ENCODE measurements at regions not wholly inside any gene's neighbourhood (a gene's known extent, or its start where the extent isn't known, plus 50 kb on each side); places are given as distances from the start of the nearest gene placed in this dataset.
"Not testable (repeated sequence)": the region's sequence is repeated elsewhere in the genome, so short reads cannot be mapped to it uniquely, and the experiment has no call there.

DNA sequence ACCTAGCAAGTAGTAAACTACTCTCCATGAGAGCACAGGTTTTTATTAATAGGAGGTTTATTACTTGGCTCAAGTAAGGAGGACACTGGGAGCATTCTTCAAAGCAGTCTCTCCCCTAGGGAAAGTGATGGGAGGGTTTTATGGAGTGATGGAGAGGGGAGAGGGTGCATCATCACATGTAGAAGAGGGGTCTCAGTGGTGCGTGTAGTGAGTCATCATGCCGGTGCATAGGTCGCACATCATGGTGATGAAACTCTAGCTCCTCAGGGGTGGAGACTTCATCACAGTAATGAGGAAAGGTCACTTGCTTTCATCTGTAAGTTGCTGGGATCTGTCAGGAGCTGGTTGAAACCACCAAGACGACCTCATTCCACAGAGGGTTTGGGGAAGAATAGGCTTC, 210.8 kb upstream of the UBL3 start:
- Histone ChIP-seq H3K27me3 (ENCODE audit: control insufficient read depth, insufficient read depth, low read length) (no peaks in the 10 kb centered on the region), H3K4me1 (ENCODE audit: control insufficient read depth in 2 of 3, insufficient read depth in 2 of 3, low read depth in 1 of 3, low read length in 3 of 3) (no peaks in the 10 kb centered on the region), H3K4me3 (ENCODE audit: low read length in 3 of 3) (no peak overlapping the region), H3K9ac (ENCODE audit: low read length in 3 of 3) (no peak overlapping the region), H3K9me3 (ENCODE audit: control insufficient read depth in 2 of 3, insufficient read depth in 1 of 3, low read length in 3 of 3) (no peaks in the 10 kb centered on the region), H3K27ac (ENCODE audit: low read depth in 2 of 2, low read length in 2 of 2) (no peak overlapping the region), H3K36me3 (ENCODE audit: control insufficient read depth in 2 of 3, insufficient read depth in 3 of 3, low read length in 3 of 3) (no peaks in the 10 kb centered on the region)
- intact Hi-C loops (cut with DNase I): no loop called here
- no peak for TF ChIP-seq CTCF (IDR thresholded peaks at IDR 0.05; ENCODE audit: borderline replicate concordance, extremely low read depth, insufficient read depth)
- FAIRE-seq: no peak
- DNase-seq: no peak

DNA sequence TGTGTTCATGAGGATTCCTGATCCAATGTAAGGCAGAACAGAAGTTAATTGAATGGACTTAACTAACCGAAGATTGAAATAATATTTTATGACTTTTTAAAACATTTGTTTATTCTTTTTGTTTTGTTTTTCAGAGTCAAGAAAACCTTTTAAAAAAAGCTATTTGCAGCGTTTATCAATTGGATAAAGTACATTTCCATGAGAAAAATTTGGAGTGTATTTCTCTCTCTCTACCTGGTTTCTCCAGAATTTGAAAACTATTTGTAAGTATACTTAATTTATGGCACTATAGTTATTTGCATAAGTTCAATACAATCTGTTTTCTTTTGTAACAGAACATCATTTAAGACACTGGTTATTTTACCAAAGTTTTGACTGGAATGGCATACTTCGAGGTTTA, 208.0 kb upstream of the UBL3 start:
- Histone ChIP-seq H3K36me3 (ENCODE audit: control insufficient read depth in 2 of 3, insufficient read depth in 3 of 3, low read length in 3 of 3) (no peaks in the 10 kb centered on the region), H3K27ac (ENCODE audit: low read depth in 2 of 2, low read length in 2 of 2) (no peak overlapping the region), H3K4me3 (ENCODE audit: low read length in 3 of 3) (no peak overlapping the region), H3K4me1 (ENCODE audit: control insufficient read depth in 2 of 3, insufficient read depth in 2 of 3, low read depth in 1 of 3, low read length in 3 of 3) (no peaks in the 10 kb centered on the region), H3K9me3 (ENCODE audit: control insufficient read depth in 2 of 3, insufficient read depth in 1 of 3, low read length in 3 of 3) (no peaks in the 10 kb centered on the region), H3K27me3 (ENCODE audit: control insufficient read depth, insufficient read depth, low read length) (no peaks in the 10 kb centered on the region), H3K9ac (ENCODE audit: low read length in 3 of 3) (no peak overlapping the region)
- no peak for FAIRE-seq
- DNase-seq: no peak
- TF ChIP-seq CTCF (IDR thresholded peaks at IDR 0.05; ENCODE audit: borderline replicate concordance, extremely low read depth, insufficient read depth): no peak
- intact Hi-C loops (cut with DNase I): no loop called here

GRCh38 chr13:30054546-30054945, 204.1 kb upstream of the UBL3 start:
- not testable (repeated sequence) for H3K36me3 ChIP-seq (ENCODE audit: control insufficient read depth in 2 of 3, insufficient read depth in 3 of 3, low read length in 3 of 3)

DNA sequence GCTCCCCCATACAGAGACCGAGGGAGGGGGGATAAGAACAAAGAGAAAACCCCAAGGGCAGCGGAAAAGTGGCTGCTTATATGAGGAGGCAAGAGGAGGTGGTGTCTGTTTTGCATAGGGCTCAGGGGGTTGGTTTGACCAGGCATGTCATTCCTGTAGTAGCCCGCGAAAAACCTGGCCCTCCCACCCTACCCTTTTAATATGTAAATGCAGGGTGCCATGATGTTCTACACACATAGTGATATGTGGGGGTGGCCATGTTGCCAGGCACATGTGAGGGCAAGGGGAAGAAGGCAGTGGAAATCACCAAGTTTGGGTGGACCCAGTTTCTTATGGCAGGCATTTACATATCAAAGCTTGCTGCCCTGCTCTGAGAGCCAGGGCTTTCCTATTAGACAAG, 203.5 kb upstream of the UBL3 start:
- Histone ChIP-seq H3K4me3 (ENCODE audit: low read length in 3 of 3) (no peak overlapping the region), H3K27ac (ENCODE audit: low read depth in 2 of 2, low read length in 2 of 2) (no peak overlapping the region), H3K27me3 (ENCODE audit: control insufficient read depth, insufficient read depth, low read length) (no peaks in the 10 kb centered on the region), H3K9ac (ENCODE audit: low read length in 3 of 3) (no peak overlapping the region), H3K36me3 (ENCODE audit: control insufficient read depth in 2 of 3, insufficient read depth in 3 of 3, low read length in 3 of 3) (no peaks in the 10 kb centered on the region), H3K4me1 (ENCODE audit: control insufficient read depth in 2 of 3, insufficient read depth in 2 of 3, low read depth in 1 of 3, low read length in 3 of 3) (no peaks in the 10 kb centered on the region), H3K9me3 (ENCODE audit: control insufficient read depth in 2 of 3, insufficient read depth in 1 of 3, low read length in 3 of 3) (no peaks in the 10 kb centered on the region)
- TF ChIP-seq CTCF (IDR thresholded peaks at IDR 0.05; ENCODE audit: borderline replicate concordance, extremely low read depth, insufficient read depth): no peak
- DNase-seq (peak in 3 of 5 donors; percentile 25 to 39 (median 32)), FAIRE-seq (no peak)
- intact Hi-C loops (cut with DNase I): no loop called here

More at GRCh38 chr13:30054546-30054945, 204.1 kb upstream of the UBL3 start:
- DNase-seq; intact Hi-C loops (cut with DNase I); H3K4me3 ChIP-seq (ENCODE audit: low read length in 3 of 3); H3K27ac ChIP-seq (ENCODE audit: low read depth in 2 of 2, low read length in 2 of 2); H3K9me3 ChIP-seq (ENCODE audit: control insufficient read depth in 2 of 3, insufficient read depth in 1 of 3, low read length in 3 of 3); H3K9ac ChIP-seq (ENCODE audit: low read length in 3 of 3); H3K27me3 ChIP-seq (ENCODE audit: control insufficient read depth, insufficient read depth, low read length); FAIRE-seq; H3K4me1 ChIP-seq (ENCODE audit: control insufficient read depth in 2 of 3, insufficient read depth in 2 of 3, low read depth in 1 of 3, low read length in 3 of 3): not testable (repeated sequence)

Measured in kidney (tissue), 13 donors.